Ascending aorta (tissue), 2 donors: ENCODE measurements at regions not wholly inside any gene's neighbourhood (a gene's known extent, or its start where the extent isn't known, plus 50 kb on each side); places are given as distances from the start of the nearest gene placed in this dataset.

Experiments used
- DNase-seq, 2 donors: peaks; one replicate each; pipeline ENCODE4 v3.0.0-alpha.2; 2019; ENCODE audit warnings: low spot score in 2 of 2
- H3K27ac ChIP-seq, 2 donors: fragments of 200-600 bp; sonication (generic); one replicate each; pipeline ENCODE4 v1.5.1; 2016 to 2017; ENCODE audit warnings: mild to moderate bottlenecking in 1 of 2
- H3K27me3 ChIP-seq: fragments of 200-600 bp; sonication (generic); one replicate; pipeline ENCODE4 v1.5.1; 2017
- H3K36me3 ChIP-seq, 2 donors: fragments of 200-600 bp; sonication (generic); one replicate each; pipeline ENCODE4 v1.5.1; 2016
- H3K4me1 ChIP-seq, 2 donors: fragments of 200-600 bp; sonication (generic); one replicate each; pipeline ENCODE4 v1.5.1; 2016 to 2017; ENCODE audit warnings: mild to moderate bottlenecking in 1 of 2
- H3K4me3 ChIP-seq, 2 donors: fragments of 200-600 bp; sonication (generic); one replicate each; pipeline ENCODE4 v1.5.1; 2016 to 2017; ENCODE audit warnings: mild to moderate bottlenecking in 1 of 2
- H3K9me3 ChIP-seq, 2 donors: fragments of 200-600 bp; sonication (generic); one replicate each; pipeline ENCODE4 v1.5.1; 2016
- CTCF ChIP-seq, 3 experiments: fragments of 200-600 bp in 2 of 3; fragments of 450-650 bp in 1 of 3; sonication (generic) in 2 of 3; IDR thresholded peaks; one replicate each; pipeline ENCODE4 v1.5.1; 2016 to 2019; ENCODE audit warnings: antibody characterized with exemption in 3 of 3, mild to moderate bottlenecking in 1 of 3, moderate library complexity in 1 of 3
- intact Hi-C: fragments of 100-400 bp; cut with DNase I; formaldehyde crosslinking; loops from one replicate; pipeline ENCODE4 v1.15.1; 2023

GRCh38 chr17:65368341-65368740 lies 193.1 kb downstream of the AXIN2 start:
- no peak overlapping the region for H3K4me3 ChIP-seq
- H3K9me3 ChIP-seq = no peaks in the 10 kb centered on the region
- no peak for TF ChIP-seq CTCF (IDR thresholded peaks at IDR 0.05)
- H3K36me3 ChIP-seq = no peaks in the 10 kb centered on the region
- DNase-seq = no peak
- no peaks in the 10 kb centered on the region for H3K27me3 ChIP-seq
- intact Hi-C loops = no loop called here
- H3K27ac ChIP-seq = no peak overlapping the region
- no peaks in the 10 kb centered on the region for H3K4me1 ChIP-seq

- intact Hi-C loops = no loop called here
- no peak overlapping the region for H3K27ac ChIP-seq
- no peak for TF ChIP-seq CTCF (IDR thresholded peaks at IDR 0.05)
- H3K4me1 ChIP-seq = no peaks in the 10 kb centered on the region
- H3K4me3 ChIP-seq = no peak overlapping the region
- no peak for DNase-seq
- H3K36me3 ChIP-seq = no peaks in the 10 kb centered on the region
- no peaks in the 10 kb centered on the region for H3K9me3 ChIP-seq
- H3K27me3 ChIP-seq = no peaks in the 10 kb centered on the region
Measured at GRCh38 chr17:65366102-65366844, 195.2 kb downstream of the AXIN2 start.

- H3K9me3 ChIP-seq = no peaks in the 10 kb centered on the region
- H3K4me3 ChIP-seq = no peak overlapping the region
- intact Hi-C loops = no loop called here
- H3K4me1 ChIP-seq = no peaks in the 10 kb centered on the region
- no peak overlapping the region for H3K27ac ChIP-seq
- DNase-seq = no peak
- no peak for TF ChIP-seq CTCF (IDR thresholded peaks at IDR 0.05)
- H3K27me3 ChIP-seq = no peaks in the 10 kb centered on the region
- H3K36me3 ChIP-seq = no peaks in the 10 kb centered on the region
Measured at GRCh38 chr17:65365169-65365568, 196.3 kb downstream of the AXIN2 start.

GRCh38 chr17:65364438-65364837 lies 197.0 kb downstream of the AXIN2 start:
- no peak for TF ChIP-seq CTCF (IDR thresholded peaks at IDR 0.05)
- no peak for DNase-seq
- no peaks in the 10 kb centered on the region for H3K9me3 ChIP-seq
- no peak overlapping the region for H3K4me3 ChIP-seq
- intact Hi-C loops = no loop called here
- H3K27ac ChIP-seq = no peak overlapping the region
- no peaks in the 10 kb centered on the region for H3K4me1 ChIP-seq
- H3K36me3 ChIP-seq = no peaks in the 10 kb centered on the region
- H3K27me3 ChIP-seq = no peaks in the 10 kb centered on the region

GRCh38 chr17:65362826-65363225 lies 198.6 kb downstream of the AXIN2 start:
- Histone ChIP-seq H3K27ac (no peak overlapping the region), H3K4me1 (no peaks in the 10 kb centered on the region), H3K4me3 (no peak overlapping the region), H3K27me3 (no peaks in the 10 kb centered on the region), H3K36me3 (no peaks in the 10 kb centered on the region), H3K9me3 (no peaks in the 10 kb centered on the region)
- TF ChIP-seq CTCF (IDR thresholded peaks at IDR 0.05) = no peak
- intact Hi-C loops = no loop called here
- DNase-seq = no peak
